Left lung (tissue), 4 donors: ENCODE measurements at regions not wholly inside any gene's neighbourhood (a gene's known extent, or its start where the extent isn't known, plus 50 kb on each side); places are given as distances from the start of the nearest gene placed in this dataset.

ENCODE experiments used
- ATAC-seq: fragments of 200-7000 bp; cut with Tn5 transposase; one replicate; pipeline ENCODE4 v1.9.1; 2020; ENCODE audit warnings: moderate library complexity
- DNase-seq, 4 donors: peaks; one replicate each; pipeline ENCODE4 v3.0.0-alpha.2; 2013 to 2020
- H3K27ac ChIP-seq, 2 donors: fragments of 200-600 bp; sonication (generic) in 1 of 2; one replicate each; pipeline versions ENCODE4 v1.5.0 to v1.8.0; 2020 to 2021
- H3K27me3 ChIP-seq, 2 donors: fragments of 200-600 bp; sonication (generic) in 1 of 2; one replicate each; pipeline versions ENCODE4 v1.5.0 to v1.8.0; 2020 to 2021
- H3K36me3 ChIP-seq, 2 donors: fragments of 200-600 bp; sonication (generic) in 1 of 2; one replicate each; pipeline versions ENCODE4 v1.5.0 to v1.8.0; 2020 to 2021
- H3K4me1 ChIP-seq, 2 donors: fragments of 200-600 bp; one replicate each; pipeline ENCODE4 v1.8.0; 2021
- H3K4me3 ChIP-seq, 2 donors: fragments of 200-600 bp; sonication (generic) in 1 of 2; one replicate each; pipeline versions ENCODE4 v1.5.0 to v1.8.0; 2020 to 2021; ENCODE audit warnings: mild to moderate bottlenecking in 1 of 2
- H3K9me3 ChIP-seq, 2 donors: fragments of 200-600 bp; sonication (generic) in 1 of 2; one replicate each; pipeline versions ENCODE4 v1.5.0 to v1.8.0; 2020 to 2021
- intact Hi-C, 2 donors: fragments of 100-400 bp; cut with DNase I; formaldehyde crosslinking; loops; one replicate each; pipeline versions ENCODE4 v1.11.2 to v1.14.2; 2022
- TF ChIP-seq, protein P1 (sequence below), 2 donors: fragments of 200-600 bp; sonication (generic) in 1 of 2; IDR thresholded peaks; one replicate each; pipeline versions ENCODE4 v1.5.0 to v1.8.0; 2021; ENCODE audit warnings: antibody characterized with exemption in 2 of 2
- donor health status: DM: no; HTN: yes; CAD: no.
- donor health status: DM: no; HTN: no; CAD: no.

DNA sequence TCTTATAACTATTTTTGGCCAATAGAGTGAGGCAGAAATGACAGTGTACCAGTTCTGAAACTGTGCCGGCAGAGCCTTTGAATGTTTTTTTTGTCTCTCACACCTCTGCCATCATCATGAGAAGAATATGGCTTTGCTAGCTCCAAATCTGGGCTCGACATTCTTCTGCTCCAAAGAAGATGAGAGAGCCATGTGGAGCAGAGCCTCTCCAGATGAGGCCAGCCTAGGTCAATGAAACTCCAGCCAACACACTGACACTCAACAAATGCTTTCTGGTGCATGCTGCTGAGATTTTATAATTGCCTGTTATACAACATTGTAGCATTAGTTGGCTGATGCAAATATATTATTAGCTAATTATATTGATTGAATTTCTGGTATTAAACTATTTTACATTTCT, 154.7 kb downstream of the SLC38A4 start:
- Histone ChIP-seq H3K4me1 (no peaks in the 10 kb centered on the region), H3K4me3 (no peak overlapping the region), H3K27me3 (no peaks in the 10 kb centered on the region), H3K9me3 (no peaks in the 10 kb centered on the region), H3K36me3 (no peaks in the 10 kb centered on the region), H3K27ac (no peak overlapping the region)
- ATAC-seq (no peak), DNase-seq (peak in 1 of 4 donors; percentile 22)
- intact Hi-C loops = no loop called here
- TF ChIP-seq, protein P1, sequence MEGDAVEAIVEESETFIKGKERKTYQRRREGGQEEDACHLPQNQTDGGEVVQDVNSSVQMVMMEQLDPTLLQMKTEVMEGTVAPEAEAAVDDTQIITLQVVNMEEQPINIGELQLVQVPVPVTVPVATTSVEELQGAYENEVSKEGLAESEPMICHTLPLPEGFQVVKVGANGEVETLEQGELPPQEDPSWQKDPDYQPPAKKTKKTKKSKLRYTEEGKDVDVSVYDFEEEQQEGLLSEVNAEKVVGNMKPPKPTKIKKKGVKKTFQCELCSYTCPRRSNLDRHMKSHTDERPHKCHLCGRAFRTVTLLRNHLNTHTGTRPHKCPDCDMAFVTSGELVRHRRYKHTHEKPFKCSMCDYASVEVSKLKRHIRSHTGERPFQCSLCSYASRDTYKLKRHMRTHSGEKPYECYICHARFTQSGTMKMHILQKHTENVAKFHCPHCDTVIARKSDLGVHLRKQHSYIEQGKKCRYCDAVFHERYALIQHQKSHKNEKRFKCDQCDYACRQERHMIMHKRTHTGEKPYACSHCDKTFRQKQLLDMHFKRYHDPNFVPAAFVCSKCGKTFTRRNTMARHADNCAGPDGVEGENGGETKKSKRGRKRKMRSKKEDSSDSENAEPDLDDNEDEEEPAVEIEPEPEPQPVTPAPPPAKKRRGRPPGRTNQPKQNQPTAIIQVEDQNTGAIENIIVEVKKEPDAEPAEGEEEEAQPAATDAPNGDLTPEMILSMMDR (IDR thresholded peaks at IDR 0.05) = no peak

DNA sequence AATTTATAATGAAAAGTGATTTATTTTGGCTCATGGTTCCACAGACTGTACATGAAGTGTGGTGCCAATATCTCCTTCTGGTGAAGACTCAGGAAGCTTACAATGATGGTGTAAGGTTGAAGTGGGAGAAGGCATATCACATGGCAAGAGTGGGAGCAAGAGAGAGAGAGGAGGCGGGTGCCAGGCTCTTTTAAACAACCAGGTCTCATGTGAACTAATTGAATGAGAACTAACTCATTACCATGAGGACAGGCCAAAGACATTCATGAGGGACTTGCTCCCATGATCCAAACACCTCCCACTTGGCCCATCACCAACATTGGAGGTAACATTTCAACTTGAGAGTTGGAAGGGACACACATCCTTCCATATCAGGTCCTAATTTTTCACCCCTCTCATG, 155.2 kb downstream of the SLC38A4 start:
- no peak overlapping the region for H3K4me3 ChIP-seq
- ATAC-seq (no peak), DNase-seq (no peak)
- TF ChIP-seq, protein P1 (IDR thresholded peaks at IDR 0.05) = no peak
- no peak overlapping the region for H3K27ac ChIP-seq
- H3K27me3 ChIP-seq = no peaks in the 10 kb centered on the region
- H3K36me3 ChIP-seq = no peaks in the 10 kb centered on the region
- H3K4me1 ChIP-seq = no peaks in the 10 kb centered on the region
- no peaks in the 10 kb centered on the region for H3K9me3 ChIP-seq
- intact Hi-C loops = no loop called here

DNA sequence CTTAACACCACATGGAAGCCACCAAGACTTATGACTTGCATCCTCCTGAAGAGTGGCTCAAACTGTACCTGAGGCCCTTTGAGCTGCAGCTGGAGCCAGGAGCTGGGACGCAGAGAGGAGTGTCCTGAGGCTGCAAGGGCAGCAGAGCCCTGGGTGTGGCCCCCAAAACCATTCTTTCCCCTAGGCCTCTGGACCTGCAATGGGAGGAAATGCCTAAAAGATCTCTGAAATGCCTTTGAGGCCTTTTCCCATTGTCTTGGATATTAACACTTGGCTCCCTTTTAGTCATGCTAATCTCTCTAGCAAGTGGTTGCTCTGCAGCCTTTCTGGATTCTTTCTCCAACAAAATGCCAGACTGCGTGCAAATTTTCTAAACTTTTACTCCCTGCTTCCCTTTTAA, 156.1 kb downstream of the SLC38A4 start:
- no peak for ATAC-seq
- TF ChIP-seq, protein P1 (IDR thresholded peaks at IDR 0.05) = no peak
- intact Hi-C loops = no loop called here
- Histone ChIP-seq H3K4me1 (peaks cover 0 to 6% of the 10 kb centered on the region in 2 donors), H3K4me3 (no peak overlapping the region), H3K27me3 (no peaks in the 10 kb centered on the region), H3K36me3 (no peaks in the 10 kb centered on the region), H3K9me3 (no peaks in the 10 kb centered on the region), H3K27ac (no peak overlapping the region)
- DNase-seq = no peak

DNA sequence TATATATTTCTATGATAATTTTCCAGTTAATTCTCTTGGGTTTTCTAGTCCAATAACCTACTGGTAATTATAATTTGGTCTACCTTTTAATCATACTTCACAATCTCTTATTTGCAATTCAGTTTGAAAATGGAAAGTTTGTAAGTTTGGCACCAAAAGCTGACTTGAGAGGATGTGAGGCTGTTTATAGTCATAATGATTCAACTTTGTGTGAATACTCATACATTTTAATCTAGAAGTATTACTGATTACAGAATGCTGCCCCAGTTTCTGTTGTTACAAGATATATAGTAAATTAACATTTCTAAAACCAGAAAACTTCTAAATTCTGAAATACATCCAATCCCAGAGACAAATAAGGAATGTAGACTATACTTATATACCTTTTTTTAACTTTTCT, 158.2 kb downstream of the SLC38A4 start:
- Histone ChIP-seq H3K4me1 (peaks cover 0 to 11% of the 10 kb centered on the region in 2 donors), H3K27ac (no peak overlapping the region), H3K9me3 (no peaks in the 10 kb centered on the region), H3K36me3 (no peaks in the 10 kb centered on the region), H3K27me3 (no peaks in the 10 kb centered on the region), H3K4me3 (no peak overlapping the region)
- ATAC-seq = no peak
- no peak for DNase-seq
- intact Hi-C loops = no loop called here
- TF ChIP-seq, protein P1 (IDR thresholded peaks at IDR 0.05) = no peak

DNA sequence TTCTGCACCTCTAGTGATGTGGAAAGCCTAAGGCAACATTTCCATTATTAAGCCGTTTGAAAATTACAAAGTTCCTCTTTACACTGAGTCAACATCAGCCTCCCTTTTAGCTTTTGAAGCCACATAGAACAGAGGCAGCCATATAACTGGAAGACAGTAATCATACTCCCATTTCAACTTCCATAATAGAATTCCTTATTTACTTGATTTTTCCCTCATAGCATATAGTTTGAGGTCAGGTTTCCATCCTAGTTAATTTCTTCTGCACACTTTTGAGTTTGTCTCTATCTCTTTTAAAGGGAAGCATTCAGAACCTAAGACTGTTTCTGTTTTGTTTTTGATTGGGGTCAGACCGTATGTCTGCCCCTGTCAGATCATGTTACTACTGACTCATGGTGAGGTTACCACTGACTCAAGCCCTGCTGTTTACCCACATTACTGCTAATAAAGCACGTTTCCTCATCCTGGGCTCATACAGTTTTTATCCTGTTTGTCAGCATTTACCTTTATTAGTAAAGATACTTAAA, 161.0 kb downstream of the SLC38A4 start:
- Histone ChIP-seq H3K4me1 (peaks cover 4 to 32% of the 10 kb centered on the region in 2 donors), H3K27ac (peak overlapping the region in 1 of 2 donors; percentile 55), H3K4me3 (no peak overlapping the region), H3K9me3 (no peaks in the 10 kb centered on the region), H3K27me3 (no peaks in the 10 kb centered on the region), H3K36me3 (no peaks in the 10 kb centered on the region)
- ATAC-seq = peak; percentile 72
- no peak for DNase-seq
- intact Hi-C loops = no loop called here
- TF ChIP-seq, protein P1 (IDR thresholded peaks at IDR 0.05) = no peak
